ENCODE measurements at regions not wholly inside any gene's neighbourhood (a gene's known extent, or its start where the extent isn't known, plus 50 kb on each side); places are given as distances from the start of the nearest gene placed in this dataset.

DNA sequence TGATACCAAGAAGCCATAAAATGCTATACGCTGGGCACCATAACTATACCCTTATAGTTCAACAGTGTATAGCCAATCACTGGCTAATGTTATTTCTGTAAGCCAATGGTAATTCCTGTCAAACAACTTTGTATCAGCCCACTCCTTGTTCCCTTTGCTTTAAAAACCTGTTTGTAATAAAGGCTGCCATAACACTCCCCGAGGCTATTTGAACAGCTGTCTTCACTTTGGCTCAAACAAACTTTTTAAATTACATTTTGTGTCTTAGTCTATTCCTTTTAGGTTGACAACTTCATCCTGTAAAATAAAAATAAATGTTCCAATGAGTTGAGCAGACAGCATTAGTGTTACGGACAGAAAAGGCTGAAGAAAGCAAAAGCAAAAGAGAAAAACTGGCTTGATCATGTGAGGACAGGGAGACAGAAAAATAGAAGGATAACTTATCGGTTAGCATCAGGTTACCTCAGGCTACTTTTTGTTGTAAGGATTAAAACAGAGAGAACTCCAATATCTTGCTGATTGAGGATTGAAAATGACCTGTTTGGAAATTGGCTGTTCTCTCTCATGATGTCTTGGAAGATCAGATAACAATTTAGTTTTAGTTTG lies 95.0 kb downstream of the AASDHPPT start:
- TF ChIP-seq, protein P1, sequence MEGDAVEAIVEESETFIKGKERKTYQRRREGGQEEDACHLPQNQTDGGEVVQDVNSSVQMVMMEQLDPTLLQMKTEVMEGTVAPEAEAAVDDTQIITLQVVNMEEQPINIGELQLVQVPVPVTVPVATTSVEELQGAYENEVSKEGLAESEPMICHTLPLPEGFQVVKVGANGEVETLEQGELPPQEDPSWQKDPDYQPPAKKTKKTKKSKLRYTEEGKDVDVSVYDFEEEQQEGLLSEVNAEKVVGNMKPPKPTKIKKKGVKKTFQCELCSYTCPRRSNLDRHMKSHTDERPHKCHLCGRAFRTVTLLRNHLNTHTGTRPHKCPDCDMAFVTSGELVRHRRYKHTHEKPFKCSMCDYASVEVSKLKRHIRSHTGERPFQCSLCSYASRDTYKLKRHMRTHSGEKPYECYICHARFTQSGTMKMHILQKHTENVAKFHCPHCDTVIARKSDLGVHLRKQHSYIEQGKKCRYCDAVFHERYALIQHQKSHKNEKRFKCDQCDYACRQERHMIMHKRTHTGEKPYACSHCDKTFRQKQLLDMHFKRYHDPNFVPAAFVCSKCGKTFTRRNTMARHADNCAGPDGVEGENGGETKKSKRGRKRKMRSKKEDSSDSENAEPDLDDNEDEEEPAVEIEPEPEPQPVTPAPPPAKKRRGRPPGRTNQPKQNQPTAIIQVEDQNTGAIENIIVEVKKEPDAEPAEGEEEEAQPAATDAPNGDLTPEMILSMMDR (conservative IDR thresholded peaks at IDR 0.05; ENCODE audit: low read depth, low read length): no peak
- TF ChIP-seq EZH2phosphoT487 (IDR thresholded peaks at IDR 0.05; ENCODE audit: borderline replicate concordance, low read length): no peak

All from PC-3 (cell line).